Right renal pelvis (tissue), 4 donors: ENCODE measurements at regions not wholly inside any gene's neighbourhood (a gene's known extent, or its start where the extent isn't known, plus 50 kb on each side); places are given as distances from the start of the nearest gene placed in this dataset.

ENCODE experiments used
- DNase-seq, 4 donors: peaks; one replicate each; pipeline ENCODE4 v3.0.0-alpha.2; 2013; ENCODE audit warnings: low read depth in 4 of 4, low spot score in 3 of 4, missing footprints in 1 of 4

GRCh38 chr10:78354101-78354500, 320.4 kb downstream of the RPS24 start:
- DNase-seq = no peak

- DNase-seq = no peak
Observed at GRCh38 chr10:78356291-78356900, 322.7 kb downstream of the RPS24 start.

GRCh38 chr10:78357141-78358063, 323.7 kb downstream of the RPS24 start:
- no peak for DNase-seq

- DNase-seq = no peak
Observed at GRCh38 chr10:78358351-78358750, 324.7 kb downstream of the RPS24 start.

- DNase-seq = no peak
Observed at GRCh38 chr10:78358982-78359381, 325.3 kb downstream of the RPS24 start.

- no peak for DNase-seq
Observed at GRCh38 chr10:78359640-78360091, 326.0 kb downstream of the RPS24 start.

GRCh38 chr10:78360284-78360683, 326.6 kb downstream of the RPS24 start:
- DNase-seq = no peak

GRCh38 chr10:78361031-78361430, 327.4 kb downstream of the RPS24 start:
- DNase-seq = no peak

- DNase-seq = no peak
Observed at GRCh38 chr10:78362406-78363022, 328.9 kb downstream of the RPS24 start.

GRCh38 chr10:78363190-78363589, 329.5 kb downstream of the RPS24 start:
- no peak for DNase-seq

- DNase-seq = peak in 2 of 4 donors; percentile 68 to 72
Observed at GRCh38 chr10:78365694-78366093, 332.0 kb downstream of the RPS24 start.

GRCh38 chr10:78366663-78367411, 333.2 kb downstream of the RPS24 start:
- DNase-seq = no peak

- no peak for DNase-seq
Observed at GRCh38 chr10:78367751-78368150, 334.1 kb downstream of the RPS24 start.

- no peak for DNase-seq
Observed at GRCh38 chr10:78371136-78371535, 337.5 kb downstream of the RPS24 start.

GRCh38 chr10:78372806-78373205, 339.1 kb downstream of the RPS24 start:
- DNase-seq = no peak

GRCh38 chr10:78374331-78375028, 340.8 kb downstream of the RPS24 start:
- no peak for DNase-seq

- DNase-seq = no peak
Observed at GRCh38 chr10:78375854-78376785, 342.5 kb downstream of the RPS24 start.

- no peak for DNase-seq
Observed at GRCh38 chr10:78377356-78377755, 343.7 kb downstream of the RPS24 start.

GRCh38 chr10:78378192-78378591, 344.5 kb downstream of the RPS24 start:
- no peak for DNase-seq
